GM19438 (cell line): ENCODE measurements at regions not wholly inside any gene's neighbourhood (a gene's known extent, or its start where the extent isn't known, plus 50 kb on each side); places are given as distances from the start of the nearest gene placed in this dataset.
"Not testable (repeated sequence)": the region's sequence is repeated elsewhere in the genome, so short reads cannot be mapped to it uniquely, and the experiment has no call there.

ENCODE experiments used
- ATAC-seq: cut with Tn5 transposase; IDR thresholded peaks from one replicate; pipeline ENCODE4 v1.9.1; 2021; ENCODE audit warnings: low read depth; ENCODE audit not compliant: unreplicated experiment

- ATAC-seq: no peak
These were observed 54.9 kb downstream of the DIO3 start for GRCh38 chr14:101616202-101616601.

- no peak for ATAC-seq
These were observed 58.2 kb downstream of the DIO3 start for GRCh38 chr14:101619484-101619883.

- ATAC-seq: no peak
These were observed 58.9 kb downstream of the DIO3 start for GRCh38 chr14:101620031-101620788.

GRCh38 chr14:101620821-101621785 is 59.8 kb downstream of the DIO3 start:
- no peak for ATAC-seq

GRCh38 chr14:101622251-101623076 is 61.2 kb downstream of the DIO3 start:
- no peak for ATAC-seq

GRCh38 chr14:101623077-101623372 is 61.7 kb downstream of the DIO3 start:
- no peak for ATAC-seq

- no peak for ATAC-seq
These were observed 62.6 kb downstream of the DIO3 start for GRCh38 chr14:101623685-101624444.

GRCh38 chr14:101624536-101624935 is 63.2 kb downstream of the DIO3 start:
- ATAC-seq: no peak

- ATAC-seq: no peak
These were observed 64.2 kb downstream of the DIO3 start for GRCh38 chr14:101625336-101626097.

GRCh38 chr14:101626331-101626730 is 65.0 kb downstream of the DIO3 start:
- no peak for ATAC-seq

- ATAC-seq: no peak
These were observed 66.6 kb downstream of the DIO3 start for GRCh38 chr14:101627915-101628262.

GRCh38 chr14:101628471-101628966 is 67.2 kb downstream of the DIO3 start:
- ATAC-seq: peak; percentile 82

- no peak for ATAC-seq
These were observed 67.7 kb downstream of the DIO3 start for GRCh38 chr14:101628975-101629374.

- ATAC-seq: no peak
These were observed 69.0 kb downstream of the DIO3 start for GRCh38 chr14:101630056-101630965.

GRCh38 chr14:101631199-101631598 is 69.9 kb downstream of the DIO3 start:
- ATAC-seq: no peak

GRCh38 chr14:101631970-101632369 is 70.7 kb downstream of the DIO3 start:
- not testable (repeated sequence) for ATAC-seq

- no peak for ATAC-seq
These were observed 71.2 kb downstream of the DIO3 start for GRCh38 chr14:101632520-101632919.

- no peak for ATAC-seq
These were observed 72.0 kb downstream of the DIO3 start for GRCh38 chr14:101633276-101633675.
